PC-9 (cell line): ENCODE measurements at regions not wholly inside any gene's neighbourhood (a gene's known extent, or its start where the extent isn't known, plus 50 kb on each side); places are given as distances from the start of the nearest gene placed in this dataset.
A peak's percentile ranks its signal among the peaks of the same experiment; 100 is the strongest.

Experiments used
- BruUV-seq: library from RNA; stranded (reverse); fragments of 400-500 nt; replicated peaks from 2 replicates; lab custom pipeline; 2021; lab: Mats Ljungman, UMichigan
- CTCF ChIA-PET: fragments of 300-600 bp; sonication (Branson Sonifier 250); formaldehyde crosslinking; loops from one replicate; lab custom pipeline; 2022; ENCODE audit warnings: antibody characterized with exemption; lab: Charles Lee
- POLR2A ChIA-PET: fragments of 300-600 bp; sonication (Branson Sonifier 250); formaldehyde crosslinking; loops from one replicate; lab custom pipeline; 2022; ENCODE audit warnings: antibody characterized with exemption; ENCODE audit not compliant: unreplicated experiment; lab: Charles Lee
- DNase-seq, 2 experiments: peaks; one replicate each; pipeline versions ENCODE4 v3.0.0 to v3.0.0-alpha.2; 2015 to 2022; ENCODE audit warnings: mixed read lengths in 1 of 2
- H2AFZ ChIP-seq: fragments of 200-600 bp; sonication (generic); 2 replicates; pipeline ENCODE4 v1.8.1; 2017; ENCODE audit warnings: antibody characterized with exemption
- H3F3A ChIP-seq: fragments of 200-600 bp; sonication (generic); 2 replicates; pipeline ENCODE4 v1.8.1; 2017; ENCODE audit warnings: antibody characterized with exemption, mild to moderate bottlenecking, low read depth; ENCODE audit not compliant: insufficient read depth
- H3K27ac ChIP-seq: fragments of 200-600 bp; sonication (generic); 2 replicates; pipeline ENCODE4 v1.6.1; 2016; ENCODE audit warnings: mixed run types
- H3K27me3 ChIP-seq: fragments of 200-600 bp; sonication (generic); 2 replicates; pipeline ENCODE4 v1.6.1; 2016; ENCODE audit warnings: low read depth, mixed run types; ENCODE audit not compliant: insufficient read depth
- H3K36me3 ChIP-seq: fragments of 200-600 bp; sonication (generic); 2 replicates; pipeline ENCODE4 v1.6.1; 2016; ENCODE audit warnings: low read depth, mixed run types
- H3K4me1 ChIP-seq: fragments of 200-600 bp; sonication (generic); replicated peaks from 2 replicates; pipeline ENCODE4 v1.6.1; 2016; ENCODE audit warnings: mixed run types; ENCODE audit not compliant: insufficient read depth
- H3K4me2 ChIP-seq: fragments of 200-600 bp; sonication (generic); 2 replicates; pipeline ENCODE4 v1.6.1; 2017; ENCODE audit warnings: mixed run types
- H3K4me3 ChIP-seq: fragments of 200-600 bp; sonication (generic); 2 replicates; pipeline ENCODE4 v1.6.1; 2016; ENCODE audit warnings: mixed run types
- H3K79me2 ChIP-seq: fragments of 200-600 bp; sonication (generic); 2 replicates; pipeline ENCODE4 v1.6.1; 2017; ENCODE audit warnings: low read depth, mixed run types
- H3K9me2 ChIP-seq: fragments of 200-600 bp; sonication (generic); 2 replicates; pipeline ENCODE4 v1.8.1; 2017; ENCODE audit warnings: mild to moderate bottlenecking; ENCODE audit not compliant: insufficient read depth
- H3K9me3 ChIP-seq: fragments of 200-600 bp; sonication (generic); 2 replicates; pipeline ENCODE4 v1.8.1; 2016; ENCODE audit warnings: low read depth; ENCODE audit not compliant: insufficient read depth
- H4K20me1 ChIP-seq: fragments of 200-600 bp; sonication (generic); 2 replicates; pipeline ENCODE4 v1.8.1; 2017; ENCODE audit not compliant: insufficient read depth
- CTCF ChIP-seq: fragments of 200-600 bp; sonication (generic); conservative IDR thresholded peaks from 2 replicates; pipeline ENCODE4 v1.6.1; 2017; ENCODE audit warnings: mixed run types, antibody characterized with exemption, mild to moderate bottlenecking, moderate library complexity
- EZH2 ChIP-seq: fragments of 200-600 bp; sonication (generic); IDR thresholded peaks from 2 replicates; pipeline ENCODE4 v1.8.0; 2017; ENCODE audit warnings: antibody characterized with exemption, low read depth
- intact Hi-C: fragments of 100-400 bp; cut with micrococcal nuclease; formaldehyde crosslinking; loops from one replicate; pipeline ENCODE4 v1.10.0; 2022; ENCODE audit not compliant: unreplicated experiment

- CTCF ChIA-PET, result no interaction called here
- POLR2A ChIA-PET, result no interaction called here
- Histone ChIP-seq H4K20me1 (no peaks in the 10 kb centered on the region), H2AFZ (no peak overlapping the region), H3K4me2 (no peak overlapping the region), H3F3A (no peaks in the 10 kb centered on the region), H3K36me3 (no peaks in the 10 kb centered on the region), H3K4me3 (no peak overlapping the region), H3K27me3 (no peaks in the 10 kb centered on the region), H3K27ac (no peak overlapping the region), H3K79me2 (no peaks in the 10 kb centered on the region), H3K4me1 (peaks cover 2% of the 10 kb centered on the region; the same call in 1 of the 2 replicates), H3K9me2 (peaks cover 6% of the 10 kb centered on the region; the same call in 1 of the 2 replicates), H3K9me3 (no peaks in the 10 kb centered on the region)
- intact Hi-C loops, result loop anchor here (5.0 kb wide), 1 partner anchor 121 kb away; no protein-coding TSS in a partner anchor
- TF ChIP-seq EZH2, result no peak
- no peak for TF ChIP-seq CTCF
- DNase-seq, result no peak
- BruUV-seq, result no TSS peak
Measured at GRCh38 chr2:63740943-63741342, 100.8 kb upstream of the UGP2 start.

GRCh38 chr2:63741884-63742579 is 99.7 kb upstream of the UGP2 start:
- Histone ChIP-seq H2AFZ (no peak overlapping the region), H4K20me1 (no peaks in the 10 kb centered on the region), H3K9me3 (no peaks in the 10 kb centered on the region), H3K79me2 (no peaks in the 10 kb centered on the region), H3K9me2 (peaks cover 6% of the 10 kb centered on the region; the same call in 1 of the 2 replicates), H3K36me3 (no peaks in the 10 kb centered on the region), H3K4me1 (no peaks in the 10 kb centered on the region), H3F3A (no peaks in the 10 kb centered on the region), H3K27me3 (no peaks in the 10 kb centered on the region), H3K4me2 (no peak overlapping the region), H3K27ac (no peak overlapping the region), H3K4me3 (no peak overlapping the region)
- intact Hi-C loops, result loop anchor here (1.0 to 5.0 kb wide), 2 partner anchors 98 to 120 kb away; no protein-coding TSS in a partner anchor
- no peak for TF ChIP-seq EZH2
- TF ChIP-seq CTCF, result no peak
- BruUV-seq, result no TSS peak
- ChIA-PET CTCF (no interaction called here), POLR2A (no interaction called here)
- peak in 1 of 2 experiments; percentile 69 for DNase-seq

GRCh38 chr2:63742580-63742976 is 99.1 kb upstream of the UGP2 start:
- POLR2A ChIA-PET, result no interaction called here

More at GRCh38 chr2:63742580-63742976, 99.1 kb upstream of the UGP2 start:
- no peak overlapping the region for H3K4me2 ChIP-seq
- no peak for TF ChIP-seq EZH2
- no peak for TF ChIP-seq CTCF
- no peaks in the 10 kb centered on the region for H4K20me1 ChIP-seq
- peaks cover 6% of the 10 kb centered on the region; the same call in 1 of the 2 replicates for H3K9me2 ChIP-seq
- no peaks in the 10 kb centered on the region for H3K79me2 ChIP-seq
- no peaks in the 10 kb centered on the region for H3K36me3 ChIP-seq
- no peak overlapping the region for H3K27ac ChIP-seq
- intact Hi-C loops, result loop anchor here (1.0 to 5.0 kb wide), 2 partner anchors 98 to 120 kb away; no protein-coding TSS in a partner anchor
- no peak overlapping the region for H3K4me3 ChIP-seq
- no peak overlapping the region for H2AFZ ChIP-seq
- H3K27me3 ChIP-seq, result no peaks in the 10 kb centered on the region
- H3F3A ChIP-seq, result no peaks in the 10 kb centered on the region
- no peaks in the 10 kb centered on the region for H3K4me1 ChIP-seq
- no peaks in the 10 kb centered on the region for H3K9me3 ChIP-seq
- BruUV-seq, result no TSS peak
- DNase-seq, result no peak
- CTCF ChIA-PET, result no interaction called here
